GM12878 (cell line): ENCODE measurements at regions not wholly inside any gene's neighbourhood (a gene's known extent, or its start where the extent isn't known, plus 50 kb on each side); places are given as distances from the start of the nearest gene placed in this dataset.

Experiments
- ATAC-seq: fragments of 200-7000 bp; cut with Tn5 transposase; 3 replicates; pipeline ENCODE4 v1.9.1; 2020; ENCODE audit warnings: mild to moderate bottlenecking, moderate library complexity
- BruUV-seq: library from RNA; stranded (reverse); fragments of 400-500 nt; replicated peaks from 2 replicates; lab custom pipeline; 2021; lab: Mats Ljungman, UMichigan
- CTCF ChIA-PET: fragments of 300-600 bp; sonication (Branson Sonifier 250); formaldehyde crosslinking; extraction: SDS; loops from one replicate; lab custom pipeline; 2021; ENCODE audit warnings: inconsistent platforms; lab: Yijun Ruan, JAX
- POLR2A ChIA-PET: fragments of 350-600 bp; formaldehyde crosslinking; extraction: SDS; loops from one replicate; lab custom pipeline; 2021; ENCODE audit warnings: inconsistent platforms; lab: Charles Lee
- RAD21 ChIA-PET: fragments of 300-600 bp; sonication (Branson Sonifier 250); formaldehyde crosslinking; loops from one replicate; lab custom pipeline; 2023; ENCODE audit warnings: antibody characterized with exemption; ENCODE audit not compliant: unreplicated experiment; lab: Charles Lee
- SMC1A ChIA-PET: fragments of 300-600 bp; sonication (Branson Sonifier 250); formaldehyde crosslinking; loops from one replicate; lab custom pipeline; 2023; ENCODE audit not compliant: unreplicated experiment, uncharacterized antibody; lab: Charles Lee
- DNase-seq: peaks from one replicate; pipeline ENCODE4 v3.0.0-alpha.2; 2011; ENCODE audit warnings: low read depth, low spot score
- FAIRE-seq: peaks from 3 replicates; lab custom pipeline; 2011; peaks lifted over from hg19 to GRCh38; lab: Jason Lieb, UNC
- H2AFZ ChIP-seq: 2 replicates; pipeline ENCODE4 v1.6.0; 2011; ENCODE audit warnings: low read depth, low read length, control low read depth; ENCODE audit not compliant: control insufficient read depth
- H3K27ac ChIP-seq: 2 replicates; pipeline ENCODE4 v1.5.1; 2011; ENCODE audit warnings: control low read depth; ENCODE audit not compliant: control insufficient read depth, insufficient read depth
- H3K27me3 ChIP-seq, 2 experiments: replicated peaks in 1 of 2; 2 replicates each; pipeline versions ENCODE4 v1.6.0 to v1.6.1; 2011; ENCODE audit warnings: low read length in 1 of 2; ENCODE audit not compliant: control insufficient read depth in 2 of 2, insufficient read depth in 2 of 2
- H3K36me3 ChIP-seq, 2 experiments: 2 replicates each; pipeline ENCODE4 v1.5.1; 2011; ENCODE audit warnings: low read length in 1 of 2; ENCODE audit not compliant: control insufficient read depth in 2 of 2, insufficient read depth in 2 of 2
- H3K4me1 ChIP-seq: 2 replicates; pipeline ENCODE4 v1.6.1; 2011; ENCODE audit warnings: mild to moderate bottlenecking, low read length, moderate library complexity, mixed read lengths; ENCODE audit not compliant: control insufficient read depth, insufficient read depth
- H3K4me2 ChIP-seq: 2 replicates; pipeline ENCODE4 v1.6.0; 2011; ENCODE audit warnings: control low read depth; ENCODE audit not compliant: control insufficient read depth, insufficient read depth
- H3K4me3 ChIP-seq: fragments of 200-600 bp; sonication (generic); 2 replicates; pipeline ENCODE4 v1.5.1; 2016
- H3K79me2 ChIP-seq: 2 replicates; pipeline ENCODE4 v1.6.0; 2011; ENCODE audit warnings: low read length; ENCODE audit not compliant: control insufficient read depth, insufficient read depth
- H3K9ac ChIP-seq: 2 replicates; pipeline ENCODE4 v1.8.0; 2011; ENCODE audit warnings: low read length, control low read depth, mixed read lengths; ENCODE audit not compliant: control insufficient read depth, insufficient read depth
- H3K9me3 ChIP-seq: replicated peaks from 3 replicates; pipeline ENCODE4 v1.5.1; 2011; ENCODE audit warnings: mild to moderate bottlenecking, low read length; ENCODE audit not compliant: control insufficient read depth, insufficient read depth
- H4K20me1 ChIP-seq: 2 replicates; pipeline ENCODE4 v1.6.0; 2011; ENCODE audit not compliant: control insufficient read depth, insufficient read depth
- CEBPB ChIP-seq, 2 experiments: fragments of 150-350 bp in 1 of 2; IDR thresholded peaks; 2 replicates each; pipeline ENCODE4 v1.6.1; 2012 to 2014; ENCODE audit warnings: low read depth in 2 of 2, low read length in 2 of 2, borderline replicate concordance in 1 of 2, inconsistent platforms in 1 of 2
- ETV6 ChIP-seq, 2 experiments: fragments of 450-650 bp in 1 of 2; IDR thresholded peaks in 1 of 2; conservative IDR thresholded peaks in 1 of 2; 2 replicates each; pipeline ENCODE4 v1.6.1; 2014; ENCODE audit warnings: antibody characterized with exemption in 1 of 2, borderline replicate concordance in 1 of 2, low read depth in 1 of 2, mild to moderate bottlenecking in 1 of 2, moderate library complexity in 1 of 2
- FOXM1 ChIP-seq: IDR thresholded peaks from 2 replicates; pipeline ENCODE4 v1.6.1; 2012; ENCODE audit warnings: low read depth, mild to moderate bottlenecking, inconsistent platforms, low read length, moderate library complexity
- GATAD2B ChIP-seq: fragments of 450-650 bp; conservative IDR thresholded peaks from 2 replicates; pipeline ENCODE4 v1.6.1; 2017; ENCODE audit warnings: low read depth, mild to moderate bottlenecking, moderate library complexity
- JUNB ChIP-seq: IDR thresholded peaks from 2 replicates; pipeline ENCODE4 v1.6.1; 2016; ENCODE audit warnings: antibody characterized with exemption, mild to moderate bottlenecking
- KDM1A ChIP-seq: fragments of 200-600 bp; sonication (generic); IDR thresholded peaks from 2 replicates; pipeline ENCODE4 v1.6.1; 2016; ENCODE audit warnings: borderline replicate concordance
- MYC ChIP-seq: IDR thresholded peaks from 2 replicates; pipeline ENCODE4 v1.6.1; 2011; ENCODE audit warnings: mild to moderate bottlenecking, low read length, moderate library complexity, inconsistent platforms; ENCODE audit not compliant: insufficient read depth, insufficient replicate concordance, insufficient read length, severe bottlenecking
- NBN ChIP-seq: fragments of 450-650 bp; IDR thresholded peaks from 2 replicates; pipeline ENCODE4 v1.6.1; 2016
- SRF ChIP-seq, 2 experiments: IDR thresholded peaks; 2 replicates each; pipeline ENCODE4 v1.6.1; 2011; ENCODE audit warnings: low read depth in 2 of 2, low read length in 2 of 2, mild to moderate bottlenecking in 1 of 2, moderate library complexity in 1 of 2
- SUPT20H ChIP-seq: IDR thresholded peaks from 2 replicates; pipeline ENCODE4 v1.6.1; 2011; ENCODE audit warnings: low read depth, mild to moderate bottlenecking, low read length, moderate library complexity, borderline replicate concordance; ENCODE audit not compliant: control insufficient read depth
- SUZ12 ChIP-seq: fragments of 200-600 bp; sonication (generic); IDR thresholded peaks from one replicate; pipeline ENCODE4 v1.6.1; 2018; ENCODE audit warnings: antibody characterized with exemption, mild to moderate bottlenecking; ENCODE audit not compliant: unreplicated experiment
- YY1 ChIP-seq: IDR thresholded peaks from 2 replicates; pipeline ENCODE4 v1.6.1; 2011; ENCODE audit warnings: low read depth, mild to moderate bottlenecking, low read length
- ZZZ3 ChIP-seq: IDR thresholded peaks from 2 replicates; pipeline ENCODE4 v1.6.1; 2011; ENCODE audit warnings: low read depth; ENCODE audit not compliant: control insufficient read depth, insufficient read length
- WGBS: methylation state at CpG from one replicate; pipeline ENCODE4 v1.1.6; 2016; ENCODE audit warnings: low lambda C conversion rate; ENCODE audit not compliant: insufficient replicate concordance, insufficient coverage; ENCODE audit errors: missing lambda C conversion rate; 5-methylcytosine and 5-hydroxymethylcytosine counted together
- in situ Hi-C: fragments of 300-500 bp; cut with MboI; formaldehyde crosslinking; loops from 9 replicates; pipeline ENCODE4 v1.14.3; 2018; ENCODE audit warnings: mixed read lengths
- intact Hi-C: fragments of 100-400 bp; cut with micrococcal nuclease; formaldehyde crosslinking; loops from one replicate; pipeline ENCODE4 v1.14.2; 2022; ENCODE audit not compliant: unreplicated experiment
- TF ChIP-seq, protein P1 (sequence below): IDR thresholded peaks from 2 replicates; pipeline ENCODE4 v1.6.1; 2012; ENCODE audit warnings: low read depth, low read length, improper control_type of control experiment
- TF ChIP-seq, protein P2 (sequence below): IDR thresholded peaks from 2 replicates; pipeline ENCODE4 v1.6.1; 2012; ENCODE audit warnings: improper control_type of control experiment, low read depth, low read length; ENCODE audit not compliant: insufficient replicate concordance
- TF ChIP-seq, protein P3 (sequence below): fragments of 450-650 bp; IDR thresholded peaks from 2 replicates; pipeline ENCODE4 v1.6.1; 2017; ENCODE audit warnings: low read depth, mild to moderate bottlenecking, moderate library complexity
- TF ChIP-seq, protein P4 (sequence below): IDR thresholded peaks from 2 replicates; pipeline ENCODE4 v1.6.1; 2011; ENCODE audit warnings: borderline replicate concordance, low read depth, mild to moderate bottlenecking, moderate library complexity, mixed read lengths, low read length; ENCODE audit not compliant: insufficient read depth; ENCODE audit errors: extremely low read length

DNA sequence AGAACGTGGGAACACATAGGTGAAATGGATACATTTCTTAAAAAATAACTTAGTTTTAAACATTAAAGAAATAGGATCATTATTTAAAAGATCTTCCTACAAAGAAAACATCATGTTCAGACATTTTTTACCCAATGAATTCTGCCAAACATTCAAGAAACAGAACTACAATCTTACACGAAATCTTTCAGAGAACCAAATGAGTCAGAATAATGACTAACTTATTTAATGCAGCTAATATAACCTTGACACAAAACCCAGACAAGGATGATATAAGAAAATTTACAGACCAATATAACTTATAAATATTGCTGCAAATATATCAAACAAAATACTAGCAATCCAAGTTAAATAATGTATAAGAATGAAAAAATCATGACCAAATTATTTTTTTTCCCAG is 220.1 kb upstream of the KCNK2 start:
- ATAC-seq (no peak), FAIRE-seq (no peak), DNase-seq (no peak)
- H3K4me2 ChIP-seq: no peak overlapping the region
- H2AFZ ChIP-seq: no peak overlapping the region
- H4K20me1 ChIP-seq: no peaks in the 10 kb centered on the region
- no peak overlapping the region for H3K4me3 ChIP-seq
- H3K9me3 ChIP-seq: no peaks in the 10 kb centered on the region
- no peak overlapping the region for H3K9ac ChIP-seq
- no peaks in the 10 kb centered on the region for H3K79me2 ChIP-seq
- H3K27ac ChIP-seq: no peak overlapping the region
- CTCF ChIA-PET: no interaction called here
- BruUV-seq: no TSS peak
- no peaks in the 10 kb centered on the region for H3K36me3 ChIP-seq
- WGBS: 0% methylated on average over 2 of the region's 2 CpGs
- intact Hi-C loops: no loop called here
- POLR2A ChIA-PET: no interaction called here
- H3K27me3 ChIP-seq: no peaks in the 10 kb centered on the region
- no peaks in the 10 kb centered on the region for H3K4me1 ChIP-seq
- in situ Hi-C loops: no loop called here
- RAD21 ChIA-PET: no interaction called here
- SMC1A ChIA-PET: no interaction called here
- TF ChIP-seq KDM1A (no peak), ZZZ3 (no peak), ETV6 (conservative IDR thresholded peaks at IDR 0.05 in 1 of 2, IDR thresholded peaks at IDR 0.05 in 1 of 2; ENCODE audit: borderline replicate concordance in 1 of 2, low read depth in 1 of 2) (no peak), SUZ12 (no peak), SUPT20H (no peak), SRF (IDR thresholded peaks at IDR 0.05; ENCODE audit: low read depth in 2 of 2, low read length in 2 of 2) (no peak), YY1 (no peak), GATAD2B (no peak), JUNB (no peak), NBN (no peak), CEBPB (IDR thresholded peaks at IDR 0.05; ENCODE audit: borderline replicate concordance in 1 of 2, low read depth in 2 of 2, low read length in 2 of 2) (no peak), MYC (no peak), FOXM1 (no peak)
- TF ChIP-seq, protein P1, sequence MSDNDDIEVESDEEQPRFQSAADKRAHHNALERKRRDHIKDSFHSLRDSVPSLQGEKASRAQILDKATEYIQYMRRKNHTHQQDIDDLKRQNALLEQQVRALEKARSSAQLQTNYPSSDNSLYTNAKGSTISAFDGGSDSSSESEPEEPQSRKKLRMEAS: no peak
- TF ChIP-seq, protein P2, sequence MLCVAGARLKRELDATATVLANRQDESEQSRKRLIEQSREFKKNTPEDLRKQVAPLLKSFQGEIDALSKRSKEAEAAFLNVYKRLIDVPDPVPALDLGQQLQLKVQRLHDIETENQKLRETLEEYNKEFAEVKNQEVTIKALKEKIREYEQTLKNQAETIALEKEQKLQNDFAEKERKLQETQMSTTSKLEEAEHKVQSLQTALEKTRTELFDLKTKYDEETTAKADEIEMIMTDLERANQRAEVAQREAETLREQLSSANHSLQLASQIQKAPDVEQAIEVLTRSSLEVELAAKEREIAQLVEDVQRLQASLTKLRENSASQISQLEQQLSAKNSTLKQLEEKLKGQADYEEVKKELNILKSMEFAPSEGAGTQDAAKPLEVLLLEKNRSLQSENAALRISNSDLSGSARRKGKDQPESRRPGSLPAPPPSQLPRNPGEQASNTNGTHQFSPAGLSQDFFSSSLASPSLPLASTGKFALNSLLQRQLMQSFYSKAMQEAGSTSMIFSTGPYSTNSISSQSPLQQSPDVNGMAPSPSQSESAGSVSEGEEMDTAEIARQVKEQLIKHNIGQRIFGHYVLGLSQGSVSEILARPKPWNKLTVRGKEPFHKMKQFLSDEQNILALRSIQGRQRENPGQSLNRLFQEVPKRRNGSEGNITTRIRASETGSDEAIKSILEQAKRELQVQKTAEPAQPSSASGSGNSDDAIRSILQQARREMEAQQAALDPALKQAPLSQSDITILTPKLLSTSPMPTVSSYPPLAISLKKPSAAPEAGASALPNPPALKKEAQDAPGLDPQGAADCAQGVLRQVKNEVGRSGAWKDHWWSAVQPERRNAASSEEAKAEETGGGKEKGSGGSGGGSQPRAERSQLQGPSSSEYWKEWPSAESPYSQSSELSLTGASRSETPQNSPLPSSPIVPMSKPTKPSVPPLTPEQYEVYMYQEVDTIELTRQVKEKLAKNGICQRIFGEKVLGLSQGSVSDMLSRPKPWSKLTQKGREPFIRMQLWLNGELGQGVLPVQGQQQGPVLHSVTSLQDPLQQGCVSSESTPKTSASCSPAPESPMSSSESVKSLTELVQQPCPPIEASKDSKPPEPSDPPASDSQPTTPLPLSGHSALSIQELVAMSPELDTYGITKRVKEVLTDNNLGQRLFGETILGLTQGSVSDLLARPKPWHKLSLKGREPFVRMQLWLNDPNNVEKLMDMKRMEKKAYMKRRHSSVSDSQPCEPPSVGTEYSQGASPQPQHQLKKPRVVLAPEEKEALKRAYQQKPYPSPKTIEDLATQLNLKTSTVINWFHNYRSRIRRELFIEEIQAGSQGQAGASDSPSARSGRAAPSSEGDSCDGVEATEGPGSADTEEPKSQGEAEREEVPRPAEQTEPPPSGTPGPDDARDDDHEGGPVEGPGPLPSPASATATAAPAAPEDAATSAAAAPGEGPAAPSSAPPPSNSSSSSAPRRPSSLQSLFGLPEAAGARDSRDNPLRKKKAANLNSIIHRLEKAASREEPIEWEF: no peak
- TF ChIP-seq, protein P3, sequence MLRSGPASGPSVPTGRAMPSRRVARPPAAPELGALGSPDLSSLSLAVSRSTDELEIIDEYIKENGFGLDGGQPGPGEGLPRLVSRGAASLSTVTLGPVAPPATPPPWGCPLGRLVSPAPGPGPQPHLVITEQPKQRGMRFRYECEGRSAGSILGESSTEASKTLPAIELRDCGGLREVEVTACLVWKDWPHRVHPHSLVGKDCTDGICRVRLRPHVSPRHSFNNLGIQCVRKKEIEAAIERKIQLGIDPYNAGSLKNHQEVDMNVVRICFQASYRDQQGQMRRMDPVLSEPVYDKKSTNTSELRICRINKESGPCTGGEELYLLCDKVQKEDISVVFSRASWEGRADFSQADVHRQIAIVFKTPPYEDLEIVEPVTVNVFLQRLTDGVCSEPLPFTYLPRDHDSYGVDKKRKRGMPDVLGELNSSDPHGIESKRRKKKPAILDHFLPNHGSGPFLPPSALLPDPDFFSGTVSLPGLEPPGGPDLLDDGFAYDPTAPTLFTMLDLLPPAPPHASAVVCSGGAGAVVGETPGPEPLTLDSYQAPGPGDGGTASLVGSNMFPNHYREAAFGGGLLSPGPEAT: no peak
- TF ChIP-seq, protein P4, sequence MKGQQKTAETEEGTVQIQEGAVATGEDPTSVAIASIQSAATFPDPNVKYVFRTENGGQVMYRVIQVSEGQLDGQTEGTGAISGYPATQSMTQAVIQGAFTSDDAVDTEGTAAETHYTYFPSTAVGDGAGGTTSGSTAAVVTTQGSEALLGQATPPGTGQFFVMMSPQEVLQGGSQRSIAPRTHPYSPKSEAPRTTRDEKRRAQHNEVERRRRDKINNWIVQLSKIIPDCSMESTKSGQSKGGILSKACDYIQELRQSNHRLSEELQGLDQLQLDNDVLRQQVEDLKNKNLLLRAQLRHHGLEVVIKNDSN: no peak
